Transverse colon (tissue), 4 donors: ENCODE measurements at regions not wholly inside any gene's neighbourhood (a gene's known extent, or its start where the extent isn't known, plus 50 kb on each side); places are given as distances from the start of the nearest gene placed in this dataset.

Source experiments
- DNase-seq: peaks from one replicate; pipeline ENCODE4 v3.0.0-alpha.2; 2019
- H3K27ac ChIP-seq, 4 donors: fragments of 200-600 bp; sonication (generic); 2 replicates each; pipeline ENCODE4 v1.5.1; 2016 to 2018; ENCODE audit warnings: inconsistent platforms in 4 of 4
- H3K27me3 ChIP-seq: fragments of 200-600 bp; sonication (generic); 2 replicates; pipeline ENCODE4 v1.5.1; 2017; ENCODE audit warnings: inconsistent platforms
- H3K36me3 ChIP-seq, 4 donors: fragments of 200-600 bp; sonication (generic); 2 replicates each; pipeline ENCODE4 v1.5.1; 2017 to 2019; ENCODE audit warnings: inconsistent platforms in 4 of 4
- H3K4me1 ChIP-seq, 4 donors: fragments of 200-600 bp; sonication (generic); 2 replicates each; pipeline ENCODE4 v1.5.1; 2017 to 2020; ENCODE audit warnings: inconsistent platforms in 4 of 4
- H3K4me3 ChIP-seq, 4 donors: fragments of 200-600 bp; sonication (generic); 1 replicate in 1 of 4; 2 replicates in 3 of 4; pipeline versions ENCODE4 v1.5.1 to v1.6.1; 2017 to 2019; ENCODE audit warnings: inconsistent platforms in 4 of 4
- H3K9me3 ChIP-seq, 2 donors: fragments of 200-600 bp; sonication (generic); 2 replicates each; pipeline ENCODE4 v1.5.1; 2017 to 2019; ENCODE audit warnings: inconsistent platforms in 2 of 2
- CTCF ChIP-seq, 5 experiments: fragments of 200-600 bp in 3 of 5; fragments of 450-650 bp in 2 of 5; sonication (generic) in 3 of 5; IDR thresholded peaks; 1 replicate in 2 of 5; 2 replicates in 3 of 5; pipeline ENCODE4 v1.5.1; 2016 to 2017; ENCODE audit warnings: antibody characterized with exemption in 5 of 5, inconsistent platforms in 3 of 5, mild to moderate bottlenecking in 2 of 5, moderate library complexity in 1 of 5
- EP300 ChIP-seq: sonication (generic); formaldehyde crosslinking; IDR thresholded peaks from one replicate; pipeline ENCODE4 v1.6.1; 2017; ENCODE audit warnings: antibody characterized with exemption, low read depth
- POLR2A ChIP-seq: fragments of 450-650 bp; IDR thresholded peaks from one replicate; pipeline ENCODE4 v1.6.1; 2016; ENCODE audit warnings: antibody characterized with exemption, mild to moderate bottlenecking, moderate library complexity
- POLR2AphosphoS5 ChIP-seq, 3 donors: sonication (generic); formaldehyde crosslinking; IDR thresholded peaks; one replicate each; pipeline ENCODE4 v1.6.1; 2016; ENCODE audit warnings: antibody characterized with exemption in 3 of 3
- WGBS, 2 donors: methylation state at CpG; one replicate each; pipeline ENCODE4 v1.1.5; 2018; ENCODE audit warnings: low coverage in 1 of 2; 5-methylcytosine and 5-hydroxymethylcytosine counted together
- in situ Hi-C, 4 donors: fragments of 200-750 bp; cut with MboI; loops; one replicate each; pipeline versions ENCODE4 v1.15.0 to v1.15.1; 2017; ENCODE audit warnings: low sequenced_read_pairs in 3 of 4, low pct_ligation_motif_present in 1 of 4, low pct_unique_long_range_greater_than_20kb in 1 of 4
- intact Hi-C: fragments of 100-400 bp; cut with DNase I; formaldehyde crosslinking; loops from one replicate; pipeline ENCODE4 v1.15.1; 2023; ENCODE audit warnings: low total_unique reads

GRCh38 chr3:6260551-6261191 lies 600.2 kb upstream of the GRM7 start:
- no peak for TF ChIP-seq CTCF (IDR thresholded peaks at IDR 0.05)
- TF ChIP-seq POLR2A, result no peak
- TF ChIP-seq POLR2AphosphoS5 (IDR thresholded peaks at IDR 0.05), result no peak
- no peak for TF ChIP-seq EP300
- intact Hi-C loops, result no loop called here
- Histone ChIP-seq H3K4me1 (no peaks in the 10 kb centered on the region), H3K27me3 (no peaks in the 10 kb centered on the region), H3K36me3 (no peaks in the 10 kb centered on the region), H3K9me3 (no peaks in the 10 kb centered on the region), H3K4me3 (no peak overlapping the region), H3K27ac (no peak overlapping the region)
- no peak for DNase-seq
- in situ Hi-C loops, result no loop called here
- 70 to 85% methylated on average over 5 of the region's 5 CpGs for whole genome bisulfite sequencing, 2 donors

GRCh38 chr3:6262010-6262409 lies 598.9 kb upstream of the GRM7 start:
- TF ChIP-seq EP300, result no peak
- no peak for TF ChIP-seq POLR2AphosphoS5 (IDR thresholded peaks at IDR 0.05)
- TF ChIP-seq CTCF (IDR thresholded peaks at IDR 0.05), result no peak
- no peak for TF ChIP-seq POLR2A
- no peak for DNase-seq
- Histone ChIP-seq H3K9me3 (no peaks in the 10 kb centered on the region), H3K27ac (no peak overlapping the region), H3K4me3 (no peak overlapping the region), H3K4me1 (no peaks in the 10 kb centered on the region), H3K36me3 (no peaks in the 10 kb centered on the region), H3K27me3 (no peaks in the 10 kb centered on the region)
- in situ Hi-C loops, result no loop called here
- WGBS, 2 donors, result 60 to 66% methylated on average over 1 to 2 of the region's 2 CpGs
- intact Hi-C loops, result no loop called here

GRCh38 chr3:6264036-6264435 lies 596.9 kb upstream of the GRM7 start:
- 81 to 100% methylated on average over 1 of the region's 1 CpG for WGBS, 2 donors
- TF ChIP-seq POLR2A, result no peak
- TF ChIP-seq EP300, result no peak
- TF ChIP-seq POLR2AphosphoS5 (IDR thresholded peaks at IDR 0.05), result no peak
- no peak for TF ChIP-seq CTCF (IDR thresholded peaks at IDR 0.05)
- in situ Hi-C loops, result no loop called here

GRCh38 chr3:6264906-6265305 lies 596.0 kb upstream of the GRM7 start:
- intact Hi-C loops (no loop called here), in situ Hi-C loops (no loop called here)
- 79 to 91% methylated on average over 1 of the region's 1 CpG for WGBS, 2 donors
- no peaks in the 10 kb centered on the region for H3K27me3 ChIP-seq
- no peaks in the 10 kb centered on the region for H3K4me1 ChIP-seq
- TF ChIP-seq CTCF (IDR thresholded peaks at IDR 0.05) (no peak), POLR2AphosphoS5 (IDR thresholded peaks at IDR 0.05) (no peak), POLR2A (no peak), EP300 (no peak)
- no peaks in the 10 kb centered on the region for H3K36me3 ChIP-seq
- H3K9me3 ChIP-seq, result no peaks in the 10 kb centered on the region
- no peak overlapping the region for H3K27ac ChIP-seq
- H3K4me3 ChIP-seq, result no peak overlapping the region
- DNase-seq, result no peak

More at GRCh38 chr3:6264036-6264435, 596.9 kb upstream of the GRM7 start:
- no peak overlapping the region for H3K27ac ChIP-seq
- DNase-seq, result no peak
- H3K27me3 ChIP-seq, result no peaks in the 10 kb centered on the region
- no peaks in the 10 kb centered on the region for H3K9me3 ChIP-seq
- no peaks in the 10 kb centered on the region for H3K4me1 ChIP-seq
- H3K4me3 ChIP-seq, result no peak overlapping the region
- intact Hi-C loops, result no loop called here
- H3K36me3 ChIP-seq, result no peaks in the 10 kb centered on the region
